Vagina (tissue), 2 donors: ENCODE measurements at regions not wholly inside any gene's neighbourhood (a gene's known extent, or its start where the extent isn't known, plus 50 kb on each side); places are given as distances from the start of the nearest gene placed in this dataset.

Experiments
- DNase-seq, 2 donors: peaks; one replicate each; pipeline ENCODE4 v3.0.0-alpha.2; 2017; ENCODE audit errors: extremely low spot score in 2 of 2
- H3K27ac ChIP-seq: fragments of 200-600 bp; sonication (generic); one replicate; pipeline ENCODE4 v1.5.1; 2019
- H3K27me3 ChIP-seq: fragments of 200-600 bp; sonication (generic); one replicate; pipeline ENCODE4 v1.5.1; 2019
- H3K36me3 ChIP-seq, 2 donors: fragments of 200-600 bp; sonication (generic); one replicate each; pipeline ENCODE4 v1.5.1; 2017 to 2019
- H3K4me1 ChIP-seq: fragments of 200-600 bp; sonication (generic); one replicate; pipeline ENCODE4 v1.5.1; 2019
- H3K4me3 ChIP-seq, 2 donors: fragments of 200-600 bp; sonication (generic); 1 replicate in 1 of 2; 2 replicates in 1 of 2; pipeline ENCODE4 v1.5.1; 2016 to 2019
- H3K9me3 ChIP-seq: fragments of 200-600 bp; sonication (generic); one replicate; pipeline ENCODE4 v1.5.1; 2019
- CTCF ChIP-seq, 3 experiments: fragments of 450-650 bp in 2 of 3; fragments of 200-600 bp in 1 of 3; sonication (generic) in 1 of 3; IDR thresholded peaks; one replicate each; pipeline ENCODE4 v1.5.1; 2017 to 2019; ENCODE audit warnings: antibody characterized with exemption in 3 of 3, mild to moderate bottlenecking in 2 of 3, moderate library complexity in 2 of 3
- POLR2A ChIP-seq, 2 donors: fragments of 450-650 bp; IDR thresholded peaks; one replicate each; pipeline ENCODE4 v1.6.1; 2017; ENCODE audit warnings: antibody characterized with exemption in 2 of 2, mild to moderate bottlenecking in 2 of 2, moderate library complexity in 2 of 2
- POLR2AphosphoS5 ChIP-seq, 2 donors: sonication (generic); formaldehyde crosslinking; IDR thresholded peaks; one replicate each; pipeline ENCODE4 v1.9.0; 2017; ENCODE audit warnings: antibody characterized with exemption in 2 of 2, mild to moderate bottlenecking in 2 of 2, low read depth in 1 of 2; ENCODE audit not compliant: insufficient read depth in 1 of 2
- intact Hi-C: fragments of 100-400 bp; cut with DNase I; formaldehyde crosslinking; loops from one replicate; pipeline ENCODE4 v1.15.1; 2023

GRCh38 chr12:111212814-111213456, 156.0 kb downstream of the PHETA1 start:
- intact Hi-C loops, result no loop called here
- Histone ChIP-seq H3K9me3 (no peaks in the 10 kb centered on the region), H3K4me3 (no peak overlapping the region), H3K4me1 (no peaks in the 10 kb centered on the region), H3K36me3 (no peaks in the 10 kb centered on the region), H3K27me3 (no peaks in the 10 kb centered on the region), H3K27ac (no peak overlapping the region)
- DNase-seq, result no peak
- TF ChIP-seq POLR2AphosphoS5 (IDR thresholded peaks at IDR 0.05; ENCODE audit: insufficient read depth in 1 of 2, low read depth in 1 of 2) (no peak), CTCF (IDR thresholded peaks at IDR 0.05) (no peak), POLR2A (IDR thresholded peaks at IDR 0.05) (no peak)

DNA sequence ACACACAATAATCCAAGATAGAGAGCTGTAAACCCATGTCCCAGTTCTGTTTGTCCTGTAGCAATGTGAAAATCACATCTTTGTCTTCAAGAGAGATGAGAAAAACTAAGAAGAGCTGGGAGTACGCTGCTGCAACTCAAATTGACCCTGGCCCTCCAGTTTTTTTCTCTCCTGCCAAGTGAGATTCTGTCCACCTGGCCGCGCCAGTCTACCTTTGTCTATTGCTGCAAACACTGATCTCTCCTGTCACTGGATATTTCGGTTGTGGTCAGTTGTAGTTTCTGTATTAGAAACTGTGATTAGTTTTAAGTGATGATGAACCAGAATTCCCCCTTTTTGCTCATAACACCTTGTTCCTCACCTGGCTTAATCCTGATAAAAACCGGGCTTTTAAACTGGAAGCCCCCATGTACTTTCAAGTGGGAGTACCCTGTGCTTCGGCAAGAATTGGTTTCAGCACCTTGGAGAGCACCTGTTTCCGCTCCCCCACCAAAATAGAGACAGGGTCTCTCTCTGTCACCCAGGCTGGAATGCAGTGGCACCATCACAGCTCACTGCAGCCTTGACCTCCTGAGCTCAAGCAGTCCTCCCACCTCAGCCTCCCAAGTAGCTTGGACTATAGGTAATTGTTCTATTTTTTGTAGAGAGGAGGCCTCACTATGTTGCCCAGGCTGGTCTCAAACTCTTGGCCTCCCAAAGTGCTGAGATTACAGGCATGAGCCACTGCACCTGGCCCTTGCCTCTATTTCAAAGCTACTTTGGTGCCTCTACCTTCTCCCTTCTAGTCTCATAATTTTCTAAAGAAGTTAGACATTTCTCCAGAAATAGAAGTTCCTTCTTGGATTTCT, 156.8 kb downstream of the PHETA1 start:
- Histone ChIP-seq H3K27ac (no peak overlapping the region), H3K27me3 (no peaks in the 10 kb centered on the region), H3K9me3 (no peaks in the 10 kb centered on the region), H3K36me3 (no peaks in the 10 kb centered on the region), H3K4me1 (no peaks in the 10 kb centered on the region), H3K4me3 (no peak overlapping the region)
- TF ChIP-seq POLR2A (IDR thresholded peaks at IDR 0.05) (no peak), POLR2AphosphoS5 (IDR thresholded peaks at IDR 0.05; ENCODE audit: insufficient read depth in 1 of 2, low read depth in 1 of 2) (no peak), CTCF (IDR thresholded peaks at IDR 0.05) (no peak)
- DNase-seq, result no peak
- intact Hi-C loops, result no loop called here

- Histone ChIP-seq H3K27me3 (no peaks in the 10 kb centered on the region), H3K36me3 (no peaks in the 10 kb centered on the region), H3K4me1 (no peaks in the 10 kb centered on the region), H3K4me3 (no peak overlapping the region), H3K27ac (no peak overlapping the region), H3K9me3 (no peaks in the 10 kb centered on the region)
- intact Hi-C loops, result no loop called here
- TF ChIP-seq POLR2AphosphoS5 (IDR thresholded peaks at IDR 0.05; ENCODE audit: insufficient read depth in 1 of 2, low read depth in 1 of 2), result no peak
- TF ChIP-seq POLR2A (IDR thresholded peaks at IDR 0.05), result no peak
- TF ChIP-seq CTCF (IDR thresholded peaks at IDR 0.05), result no peak
- no peak for DNase-seq
Observed at GRCh38 chr12:111209811-111210210, 159.1 kb downstream of the PHETA1 start.

DNA sequence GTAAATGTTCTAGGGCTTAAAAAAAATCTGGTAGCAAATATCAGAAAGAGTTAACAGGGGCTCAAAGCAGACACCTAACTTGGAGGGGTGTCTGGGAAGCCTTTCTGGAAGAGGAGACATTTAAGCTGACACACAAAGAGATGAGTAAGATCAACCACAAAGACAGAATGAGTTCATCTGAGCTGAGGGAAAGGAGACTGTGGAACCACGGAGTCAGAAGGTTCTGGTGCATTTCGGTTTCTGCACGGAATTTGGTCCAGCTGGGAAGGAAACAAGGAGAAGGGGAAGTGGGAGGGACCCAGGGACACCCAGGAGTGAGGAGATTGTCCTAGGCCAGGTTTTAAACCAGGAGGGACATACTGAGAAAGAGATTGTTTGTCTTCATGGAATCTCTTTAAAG, 161.1 kb downstream of the PHETA1 start:
- no peaks in the 10 kb centered on the region for H3K4me1 ChIP-seq
- no peaks in the 10 kb centered on the region for H3K27me3 ChIP-seq
- no peak overlapping the region for H3K4me3 ChIP-seq
- TF ChIP-seq POLR2AphosphoS5 (IDR thresholded peaks at IDR 0.05; ENCODE audit: insufficient read depth in 1 of 2, low read depth in 1 of 2), result no peak
- TF ChIP-seq CTCF (IDR thresholded peaks at IDR 0.05), result no peak
- TF ChIP-seq POLR2A (IDR thresholded peaks at IDR 0.05), result no peak
- intact Hi-C loops, result no loop called here
- no peak overlapping the region for H3K27ac ChIP-seq
- DNase-seq, result no peak
- no peaks in the 10 kb centered on the region for H3K36me3 ChIP-seq
- no peaks in the 10 kb centered on the region for H3K9me3 ChIP-seq

GRCh38 chr12:111204788-111205241, 164.1 kb downstream of the PHETA1 start:
- no peaks in the 10 kb centered on the region for H3K36me3 ChIP-seq
- no peak overlapping the region for H3K4me3 ChIP-seq
- intact Hi-C loops, result no loop called here
- DNase-seq, result no peak
- no peaks in the 10 kb centered on the region for H3K9me3 ChIP-seq
- no peak overlapping the region for H3K27ac ChIP-seq
- H3K4me1 ChIP-seq, result no peaks in the 10 kb centered on the region
- TF ChIP-seq CTCF (IDR thresholded peaks at IDR 0.05), result no peak
- TF ChIP-seq POLR2AphosphoS5 (IDR thresholded peaks at IDR 0.05; ENCODE audit: insufficient read depth in 1 of 2, low read depth in 1 of 2), result no peak
- no peak for TF ChIP-seq POLR2A (IDR thresholded peaks at IDR 0.05)
- H3K27me3 ChIP-seq, result no peaks in the 10 kb centered on the region
